GM18861 (cell line): ENCODE measurements at regions not wholly inside any gene's neighbourhood (a gene's known extent, or its start where the extent isn't known, plus 50 kb on each side); places are given as distances from the start of the nearest gene placed in this dataset.
"Not testable (repeated sequence)": the region's sequence is repeated elsewhere in the genome, so short reads cannot be mapped to it uniquely, and the experiment has no call there.

Source experiments
- ATAC-seq: cut with Tn5 transposase; IDR thresholded peaks from one replicate; pipeline ENCODE4 v1.9.1; 2021; ENCODE audit not compliant: unreplicated experiment

- ATAC-seq, result no peak
These were observed 390.2 kb downstream of the THBS2 start for GRCh38 chr6:168863467-168863866.

GRCh38 chr6:168862346-168862980, 391.2 kb downstream of the THBS2 start:
- ATAC-seq, result no peak

DNA sequence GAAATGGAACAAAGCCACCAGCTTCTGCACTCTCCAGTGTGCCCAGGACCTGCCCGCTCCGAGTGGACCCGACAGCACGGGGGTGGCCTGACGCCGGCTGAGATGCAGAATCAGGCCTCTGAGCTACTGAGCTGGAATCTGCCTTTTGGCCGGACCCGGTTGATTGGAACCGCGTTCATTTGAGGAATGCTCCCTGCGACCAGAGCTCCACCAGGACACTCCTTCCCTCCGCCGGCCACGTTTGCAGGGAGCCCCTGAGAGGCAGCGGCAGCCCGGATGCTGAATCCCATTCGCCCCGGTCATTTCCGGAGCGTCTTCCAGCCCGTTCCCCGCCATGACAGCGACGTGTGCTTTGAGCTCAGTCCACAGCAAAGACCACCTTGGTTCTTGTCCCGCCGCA, 392.7 kb downstream of the THBS2 start:
- ATAC-seq, result no peak

GRCh38 chr6:168860341-168860740, 393.3 kb downstream of the THBS2 start:
- ATAC-seq, result no peak

DNA sequence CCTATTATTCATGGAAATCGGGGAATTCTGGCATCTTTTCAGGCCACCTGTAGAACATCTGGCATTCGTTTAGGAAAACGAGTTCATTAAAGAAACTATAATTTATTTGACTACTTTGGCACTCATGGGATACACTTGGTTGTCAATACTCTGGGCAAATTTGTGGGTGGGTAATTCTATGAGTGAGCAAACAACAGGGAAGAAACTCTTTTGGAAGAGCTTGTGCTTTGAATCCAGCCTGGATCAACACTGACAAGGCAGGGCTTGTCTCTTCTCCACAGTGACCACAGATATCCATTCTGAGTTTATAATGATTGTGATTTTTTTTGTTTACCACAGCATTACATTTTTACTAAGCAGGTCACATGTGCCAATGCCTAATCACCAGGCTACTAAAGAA, 394.7 kb downstream of the THBS2 start:
- ATAC-seq, result no peak

- ATAC-seq, result no peak
These were observed 396.7 kb downstream of the THBS2 start for GRCh38 chr6:168856914-168857313.

GRCh38 chr6:168852376-168852884, 401.2 kb downstream of the THBS2 start:
- ATAC-seq, result no peak

DNA sequence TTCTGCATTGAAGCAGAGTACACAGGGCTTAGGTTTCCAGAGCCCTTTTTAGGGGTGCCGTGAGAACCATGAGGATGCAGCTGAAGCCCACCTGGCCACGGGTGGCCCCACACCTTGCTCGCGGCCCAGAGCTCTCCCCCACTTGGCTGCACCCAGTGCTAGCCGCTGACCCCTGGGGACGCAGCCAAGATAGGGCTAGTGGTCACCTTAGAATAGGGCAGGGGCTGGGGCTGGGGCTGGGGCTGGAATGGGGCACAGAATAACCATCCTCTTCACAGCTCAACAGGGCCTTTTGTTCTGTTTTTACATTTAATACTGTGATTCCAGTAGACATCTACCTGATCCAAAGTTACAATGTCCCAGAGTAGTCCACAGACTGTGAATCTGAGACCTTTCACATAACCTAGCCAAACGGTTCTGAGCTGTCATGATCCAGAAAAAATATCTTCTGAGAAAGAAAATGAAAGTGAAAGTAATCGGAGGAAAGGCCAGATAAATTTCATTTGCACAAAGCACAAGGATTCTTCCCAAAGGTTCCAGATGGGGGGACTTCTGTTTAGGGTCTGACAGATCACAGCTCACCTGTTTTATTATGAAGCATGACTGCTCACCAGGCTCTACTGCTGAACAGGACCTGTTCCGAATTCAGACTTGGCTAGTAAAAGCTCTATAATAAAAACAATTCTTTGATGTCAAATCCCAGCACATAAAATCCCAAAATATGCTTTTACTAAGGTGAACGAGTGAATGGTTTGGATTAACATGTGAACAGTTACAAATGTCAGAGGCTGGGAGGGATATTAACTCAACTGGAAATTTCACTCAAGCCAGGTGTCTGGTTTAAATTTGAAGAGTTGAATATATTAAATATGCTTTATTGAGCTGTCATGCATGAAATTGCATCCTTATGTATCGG, 401.9 kb downstream of the THBS2 start:
- ATAC-seq, result no peak

GRCh38 chr6:168850027-168850736, 403.5 kb downstream of the THBS2 start:
- ATAC-seq, result not testable (repeated sequence)

DNA sequence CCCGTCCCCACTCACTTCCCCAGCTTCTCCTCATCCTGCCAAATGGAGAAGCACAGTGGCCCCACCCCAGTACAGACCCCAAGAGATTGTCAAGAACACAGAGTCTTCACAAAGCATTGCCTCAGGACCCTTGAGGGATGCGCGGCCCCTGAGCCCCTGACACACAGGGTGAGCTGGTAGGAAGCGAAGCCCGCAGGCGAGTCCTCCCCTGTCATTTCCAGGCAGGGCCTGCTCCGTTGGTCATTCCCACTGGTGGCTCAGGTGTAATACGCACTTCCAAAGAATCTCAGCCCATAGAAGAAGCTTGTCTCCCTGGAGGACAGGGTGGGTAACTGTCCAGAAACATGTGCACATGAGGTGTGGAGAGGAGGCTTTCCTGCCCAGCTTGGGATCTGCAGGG, 404.2 kb downstream of the THBS2 start:
- ATAC-seq, result no peak

DNA sequence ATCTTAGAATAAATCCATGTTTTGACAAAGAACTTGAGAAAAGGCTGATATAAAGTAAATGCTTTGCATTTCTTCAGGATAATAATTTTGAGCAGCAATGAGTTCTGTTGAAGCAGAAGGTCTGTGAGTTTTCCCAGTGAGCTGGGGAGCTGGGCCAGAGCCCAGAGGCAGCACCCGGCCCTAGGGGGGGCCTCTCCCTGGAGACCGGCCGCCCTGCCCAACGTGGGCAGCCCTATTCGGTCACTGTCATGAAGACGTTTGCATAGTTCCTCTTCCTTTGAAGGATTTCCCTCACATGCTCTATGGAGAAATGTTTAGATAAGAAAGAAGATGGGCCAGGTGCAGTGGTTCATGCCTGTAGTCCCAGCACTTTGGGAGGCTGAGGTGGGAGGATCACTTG, 404.8 kb downstream of the THBS2 start:
- ATAC-seq, result no peak

GRCh38 chr6:168844821-168845609, 404.0 kb downstream of the SMOC2 start:
- no peak for ATAC-seq

DNA sequence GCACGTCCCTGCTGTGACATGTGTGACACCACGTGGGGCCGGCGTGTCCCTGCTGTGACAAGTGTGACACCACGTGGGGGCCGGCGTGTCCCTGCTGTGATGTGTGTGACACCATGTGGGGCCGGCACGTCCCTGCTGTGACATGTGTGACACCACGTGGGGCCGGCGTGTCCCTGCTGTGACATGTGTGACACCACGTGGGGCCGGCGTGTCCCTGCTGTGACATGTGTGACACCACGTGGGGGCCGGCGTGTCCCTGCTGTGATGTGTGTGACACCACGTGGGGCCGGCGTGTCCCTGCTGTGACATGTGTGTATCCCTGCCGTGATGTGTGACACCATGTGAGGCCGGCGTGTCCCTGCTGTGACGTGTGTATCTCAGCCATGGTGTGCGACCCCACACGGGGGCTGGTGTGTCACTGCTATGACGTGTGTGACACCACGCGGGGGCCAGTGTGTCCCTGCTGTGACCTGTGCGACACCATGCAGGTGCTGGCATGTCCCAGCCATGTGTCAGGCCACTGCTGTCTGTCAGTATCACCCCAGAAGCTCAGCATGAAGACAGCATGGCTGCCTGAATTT, 401.7 kb downstream of the SMOC2 start:
- ATAC-seq, result not testable (repeated sequence)

GRCh38 chr6:168841609-168842278, 400.8 kb downstream of the SMOC2 start:
- no peak for ATAC-seq

- not testable (repeated sequence) for ATAC-seq
These were observed 399.9 kb downstream of the SMOC2 start for GRCh38 chr6:168840932-168841331.

- not testable (repeated sequence) for ATAC-seq
These were observed 399.3 kb downstream of the SMOC2 start for GRCh38 chr6:168840299-168840698.

DNA sequence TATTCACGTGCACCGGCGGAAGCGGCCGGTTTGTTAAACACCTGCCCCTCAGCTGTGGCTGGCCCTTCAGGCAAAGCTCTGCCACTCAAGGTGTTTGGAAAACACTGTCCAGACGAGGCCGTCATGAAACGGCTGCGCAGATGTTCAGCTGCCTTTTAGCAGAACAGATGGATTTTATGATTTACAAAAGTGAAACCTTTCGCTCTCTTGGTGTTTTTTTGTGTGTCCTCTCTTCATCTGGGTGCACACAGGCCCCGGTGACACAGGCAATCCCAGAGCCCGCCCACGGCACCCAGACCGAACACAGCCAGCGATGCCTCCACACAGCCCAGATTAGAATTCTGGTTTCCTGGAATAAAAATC, 397.0 kb downstream of the SMOC2 start:
- ATAC-seq, result no peak

DNA sequence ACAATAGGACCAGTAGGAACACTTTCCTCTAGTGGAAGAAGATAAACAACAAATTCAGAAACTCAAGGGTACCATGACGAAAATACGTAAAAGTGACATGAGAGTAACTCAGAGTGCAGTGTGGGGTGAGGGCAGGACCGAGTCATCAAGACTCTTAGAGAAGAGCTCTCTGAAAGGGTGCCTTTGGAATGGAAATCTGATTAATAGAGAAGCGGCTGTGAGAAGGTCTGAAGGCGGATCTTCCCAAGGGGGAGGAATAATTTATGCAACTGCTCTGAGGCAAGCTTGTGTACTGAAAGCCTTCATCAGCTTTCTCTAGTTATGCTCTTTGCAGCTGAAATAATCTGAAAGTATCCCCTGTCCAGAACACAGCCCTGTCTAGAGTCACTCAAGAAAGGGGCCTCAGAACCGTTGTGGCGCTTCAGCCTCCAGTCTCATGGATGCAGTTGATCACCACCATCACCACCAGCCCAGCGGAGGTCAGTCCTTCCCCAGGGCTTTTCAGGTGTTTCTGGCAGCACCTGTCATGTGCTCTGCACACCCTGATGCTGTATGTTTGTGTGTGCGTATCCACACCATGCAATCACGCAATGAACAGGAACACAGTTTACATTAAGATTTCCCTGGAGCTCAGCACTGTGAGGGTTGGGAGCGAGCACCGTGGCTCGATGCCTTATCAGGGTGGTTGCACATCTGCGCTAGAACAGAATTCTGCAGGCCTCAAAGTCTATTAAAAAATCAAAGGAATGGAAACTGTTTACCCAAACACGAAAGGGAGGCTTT, 396.5 kb downstream of the SMOC2 start:
- no peak for ATAC-seq

DNA sequence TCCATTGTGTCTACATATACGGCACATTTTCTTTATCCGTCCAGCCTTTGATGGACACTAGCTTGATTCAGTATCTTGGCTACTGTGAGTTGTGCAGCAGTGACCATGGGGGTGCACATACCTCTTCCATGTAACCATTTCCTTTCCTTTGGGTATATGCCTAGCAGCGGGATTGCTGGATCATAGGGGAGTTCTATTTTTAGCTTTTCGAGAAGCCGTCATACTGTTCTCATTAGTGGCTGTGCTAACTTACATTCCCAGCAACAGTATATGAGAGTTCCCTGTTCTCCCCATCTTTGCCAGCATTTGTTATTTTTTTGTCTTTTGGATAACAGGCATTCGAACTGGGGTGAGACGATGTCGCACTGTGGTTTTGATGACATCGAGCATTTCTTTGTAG, 395.0 kb downstream of the SMOC2 start:
- no peak for ATAC-seq
